NOMO-1 treated with DMSO at 0.1 percent for 48 hours (cell line): ENCODE measurements at regions not wholly inside any gene's neighbourhood (a gene's known extent, or its start where the extent isn't known, plus 50 kb on each side); places are given as distances from the start of the nearest gene placed in this dataset.

Experiments
- DNase-seq: peaks from one replicate; lab custom pipeline; 2025; ENCODE audit not compliant: unreplicated experiment; lab: John Stamatoyannopoulos, UW

- DNase-seq: no peak
Measured at GRCh38 chr10:113435881-113436280, 117.0 kb upstream of the HABP2 start.

- DNase-seq: no peak
Measured at GRCh38 chr10:113436851-113437250, 116.0 kb upstream of the HABP2 start.

GRCh38 chr10:113438652-113439051, 114.2 kb upstream of the HABP2 start:
- no peak for DNase-seq

- no peak for DNase-seq
Measured at GRCh38 chr10:113441220-113441619, 111.6 kb upstream of the HABP2 start.

GRCh38 chr10:113441686-113442270, 111.1 kb upstream of the HABP2 start:
- DNase-seq: no peak

- DNase-seq: peak; percentile 29
Measured at GRCh38 chr10:113442336-113442735, 110.5 kb upstream of the HABP2 start.

DNA sequence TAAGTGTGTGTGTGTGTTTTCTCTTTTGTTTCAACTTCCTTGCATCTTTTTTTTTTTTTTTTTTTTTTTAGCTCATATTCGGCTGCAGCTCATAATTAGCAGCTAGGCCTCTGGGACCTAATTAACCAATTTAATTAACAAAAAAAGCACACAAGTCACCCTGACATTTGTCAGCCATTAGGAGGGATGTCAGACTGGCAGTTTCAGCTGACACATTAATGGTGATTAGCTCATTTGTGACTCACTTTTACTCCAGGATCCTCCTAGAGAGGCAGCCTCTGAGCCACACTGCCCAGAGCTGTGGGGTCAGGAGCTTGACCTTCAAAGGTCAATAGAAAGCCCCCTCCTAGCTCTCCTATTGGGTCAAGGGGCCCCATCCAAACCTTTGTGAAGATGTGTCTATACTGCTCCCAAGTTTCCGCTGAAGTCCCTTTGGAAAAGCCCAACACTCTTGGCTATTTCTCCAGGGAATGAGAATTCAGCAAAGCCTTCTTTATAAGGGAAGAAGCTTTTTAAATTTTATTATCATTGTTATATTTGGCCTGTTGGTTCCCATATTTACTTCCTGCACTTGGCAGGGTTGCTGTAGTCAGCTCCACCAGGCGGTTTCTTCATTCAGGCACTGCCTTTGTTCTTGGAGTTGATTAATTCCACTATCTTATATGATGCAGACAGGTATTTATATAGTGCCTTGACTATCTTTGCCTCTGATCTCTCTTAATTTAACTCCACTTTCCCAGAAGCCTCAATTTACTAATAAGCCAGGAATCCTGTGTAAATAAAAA, 109.5 kb upstream of the HABP2 start:
- no peak for DNase-seq

- no peak for DNase-seq
Measured at GRCh38 chr10:113444766-113445365, 108.0 kb upstream of the HABP2 start.

- no peak for DNase-seq
Measured at GRCh38 chr10:113445736-113446135, 107.1 kb upstream of the HABP2 start.

DNA sequence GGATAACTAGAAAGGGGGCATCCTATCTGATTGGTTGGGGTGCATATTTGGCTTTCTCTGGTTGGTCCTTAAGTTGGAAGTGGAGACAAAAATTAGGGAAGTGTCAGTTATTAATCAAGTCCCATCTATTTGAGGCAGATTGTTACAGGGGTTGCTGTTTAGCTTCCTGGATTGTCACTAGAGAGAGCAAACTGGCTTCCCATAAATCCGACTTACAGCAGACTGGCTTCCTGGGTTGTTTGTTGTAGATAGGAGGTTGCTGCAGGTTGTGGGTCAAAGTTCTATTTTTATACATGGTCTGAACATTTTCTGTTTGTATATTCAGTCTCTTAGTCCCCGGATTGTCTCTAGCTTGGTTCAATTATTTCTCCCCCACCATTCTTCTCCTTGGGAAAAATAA, 106.1 kb upstream of the HABP2 start:
- no peak for DNase-seq

- no peak for DNase-seq
Measured at GRCh38 chr10:113447278-113447677, 105.6 kb upstream of the HABP2 start.

- no peak for DNase-seq
Measured at GRCh38 chr10:113449006-113449695, 103.7 kb upstream of the HABP2 start.

GRCh38 chr10:113450046-113450804, 102.6 kb upstream of the HABP2 start:
- no peak for DNase-seq

GRCh38 chr10:113450906-113451305, 101.9 kb upstream of the HABP2 start:
- DNase-seq: no peak

GRCh38 chr10:113452146-113452845, 100.6 kb upstream of the HABP2 start:
- DNase-seq: no peak

GRCh38 chr10:113453351-113453750, 99.5 kb upstream of the HABP2 start:
- DNase-seq: no peak

- peak; percentile 11 for DNase-seq
Measured at GRCh38 chr10:113454341-113455061, 98.4 kb upstream of the HABP2 start.

GRCh38 chr10:113455947-113456346, 96.9 kb upstream of the HABP2 start:
- DNase-seq: no peak

DNA sequence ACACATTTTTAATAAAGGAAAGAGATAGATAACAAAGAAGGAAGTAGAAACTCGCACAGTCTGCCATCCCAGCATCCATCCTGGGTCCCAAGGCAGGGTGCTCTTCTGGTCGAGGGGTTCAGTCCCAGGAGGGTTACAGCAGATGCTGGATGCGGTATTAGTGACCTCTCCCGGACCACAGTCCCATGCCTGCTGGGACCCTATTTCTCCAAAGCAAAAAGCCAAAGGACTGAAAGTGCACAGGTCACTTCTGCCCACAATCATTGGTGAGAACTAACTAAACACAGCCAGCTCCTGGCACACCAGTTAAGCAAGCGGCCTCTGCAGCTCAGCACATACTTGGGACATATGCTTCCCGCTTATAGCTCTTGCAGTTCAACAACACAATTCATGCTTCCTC, 96.1 kb upstream of the HABP2 start:
- no peak for DNase-seq

GRCh38 chr10:113457408-113457807, 95.4 kb upstream of the HABP2 start:
- no peak for DNase-seq
